DMS79 treated with DMSO at 0.1 percent for 48 hours (cell line): ENCODE measurements at regions not wholly inside any gene's neighbourhood (a gene's known extent, or its start where the extent isn't known, plus 50 kb on each side); places are given as distances from the start of the nearest gene placed in this dataset.
"Not testable (repeated sequence)": the region's sequence is repeated elsewhere in the genome, so short reads cannot be mapped to it uniquely, and the experiment has no call there.

Experiments used
- DNase-seq: peaks from one replicate; lab custom pipeline; 2025; lab: John Stamatoyannopoulos, UW

- DNase-seq, result peak; percentile 55
Measured at GRCh38 chr5:62167561-62168057, 138.4 kb upstream of the KIF2A start.

GRCh38 chr5:62168506-62169281 is 137.3 kb upstream of the KIF2A start:
- DNase-seq, result peak; percentile 8

- DNase-seq, result no peak
Measured at GRCh38 chr5:62178258-62178657, 127.7 kb upstream of the KIF2A start.

- no peak for DNase-seq
Measured at GRCh38 chr5:62182802-62183201, 123.2 kb upstream of the KIF2A start.

GRCh38 chr5:62183727-62184126 is 122.3 kb upstream of the KIF2A start:
- DNase-seq, result no peak

GRCh38 chr5:62184444-62184843 is 121.6 kb upstream of the KIF2A start:
- DNase-seq, result no peak

GRCh38 chr5:62190173-62190572 is 115.8 kb upstream of the KIF2A start:
- no peak for DNase-seq

GRCh38 chr5:62190931-62191330 is 115.1 kb upstream of the KIF2A start:
- no peak for DNase-seq

GRCh38 chr5:62192958-62193357 is 113.0 kb upstream of the KIF2A start:
- no peak for DNase-seq

- DNase-seq, result not testable (repeated sequence)
Measured at GRCh38 chr5:62196532-62196931, 109.5 kb upstream of the KIF2A start.

- DNase-seq, result no peak
Measured at GRCh38 chr5:62197697-62198096, 108.3 kb upstream of the KIF2A start.

- DNase-seq, result no peak
Measured at GRCh38 chr5:62198421-62198820, 107.6 kb upstream of the KIF2A start.

GRCh38 chr5:62199792-62200716 is 106.0 kb upstream of the KIF2A start:
- DNase-seq, result no peak

- no peak for DNase-seq
Measured at GRCh38 chr5:62206150-62206829, 99.7 kb upstream of the KIF2A start.

- no peak for DNase-seq
Measured at GRCh38 chr5:62208218-62208852, 97.7 kb upstream of the KIF2A start.

GRCh38 chr5:62211405-62211804 is 94.6 kb upstream of the KIF2A start:
- no peak for DNase-seq

- DNase-seq, result no peak
Measured at GRCh38 chr5:62212648-62213047, 93.4 kb upstream of the KIF2A start.

GRCh38 chr5:62214701-62215100 is 91.3 kb upstream of the KIF2A start:
- DNase-seq, result no peak

- not testable (repeated sequence) for DNase-seq
Measured at GRCh38 chr5:62216603-62217002, 89.4 kb upstream of the KIF2A start.

- DNase-seq, result not testable (repeated sequence)
Measured at GRCh38 chr5:62217095-62217494, 88.9 kb upstream of the KIF2A start.

GRCh38 chr5:62218860-62219259 is 87.1 kb upstream of the KIF2A start:
- not testable (repeated sequence) for DNase-seq

- DNase-seq, result not testable (repeated sequence)
Measured at GRCh38 chr5:62221881-62222280, 84.1 kb upstream of the KIF2A start.
